ENCODE measurements at regions not wholly inside any gene's neighbourhood (a gene's known extent, or its start where the extent isn't known, plus 50 kb on each side); places are given as distances from the start of the nearest gene placed in this dataset.
"Not testable (repeated sequence)": the region's sequence is repeated elsewhere in the genome, so short reads cannot be mapped to it uniquely, and the experiment has no call there.

DNA sequence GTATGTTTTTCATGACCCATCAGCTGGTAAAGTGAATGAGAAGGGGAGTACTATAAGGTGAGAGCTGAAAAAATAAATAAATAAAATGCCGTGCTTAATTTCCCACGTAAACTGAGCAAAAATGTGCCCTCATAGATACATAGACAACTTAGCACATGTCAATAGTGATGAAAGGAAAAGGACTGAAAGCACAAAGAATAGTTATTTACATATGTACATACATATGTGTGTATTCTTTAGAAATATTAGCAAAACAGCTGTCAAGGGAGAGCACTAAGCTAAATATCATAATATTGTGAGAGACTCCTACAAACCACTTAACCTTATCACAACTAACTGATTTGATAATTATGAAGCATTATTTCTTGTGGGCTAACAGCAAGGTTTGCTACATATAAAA, 213.6 kb upstream of the FTMT start:
- H3K4me1 Mint-ChIP-seq: peaks cover 10% of the 10 kb centered on the region
- TF ChIP-seq, protein P1, sequence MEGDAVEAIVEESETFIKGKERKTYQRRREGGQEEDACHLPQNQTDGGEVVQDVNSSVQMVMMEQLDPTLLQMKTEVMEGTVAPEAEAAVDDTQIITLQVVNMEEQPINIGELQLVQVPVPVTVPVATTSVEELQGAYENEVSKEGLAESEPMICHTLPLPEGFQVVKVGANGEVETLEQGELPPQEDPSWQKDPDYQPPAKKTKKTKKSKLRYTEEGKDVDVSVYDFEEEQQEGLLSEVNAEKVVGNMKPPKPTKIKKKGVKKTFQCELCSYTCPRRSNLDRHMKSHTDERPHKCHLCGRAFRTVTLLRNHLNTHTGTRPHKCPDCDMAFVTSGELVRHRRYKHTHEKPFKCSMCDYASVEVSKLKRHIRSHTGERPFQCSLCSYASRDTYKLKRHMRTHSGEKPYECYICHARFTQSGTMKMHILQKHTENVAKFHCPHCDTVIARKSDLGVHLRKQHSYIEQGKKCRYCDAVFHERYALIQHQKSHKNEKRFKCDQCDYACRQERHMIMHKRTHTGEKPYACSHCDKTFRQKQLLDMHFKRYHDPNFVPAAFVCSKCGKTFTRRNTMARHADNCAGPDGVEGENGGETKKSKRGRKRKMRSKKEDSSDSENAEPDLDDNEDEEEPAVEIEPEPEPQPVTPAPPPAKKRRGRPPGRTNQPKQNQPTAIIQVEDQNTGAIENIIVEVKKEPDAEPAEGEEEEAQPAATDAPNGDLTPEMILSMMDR (IDR thresholded peaks at IDR 0.05; ENCODE audit: unreplicated experiment): no peak
- peaks cover 16% of the 10 kb centered on the region for H3K9me3 Mint-ChIP-seq
- H3K27ac Mint-ChIP-seq: no peak overlapping the region
- H3K4me3 Mint-ChIP-seq: no peak overlapping the region
- DNase-seq (ENCODE audit: low spot score in 2 of 2, unreplicated experiment in 2 of 2): no peak
- no peaks in the 10 kb centered on the region for H3K36me3 Mint-ChIP-seq
- H3K27me3 Mint-ChIP-seq (ENCODE audit: low read depth): no peaks in the 10 kb centered on the region

DNA sequence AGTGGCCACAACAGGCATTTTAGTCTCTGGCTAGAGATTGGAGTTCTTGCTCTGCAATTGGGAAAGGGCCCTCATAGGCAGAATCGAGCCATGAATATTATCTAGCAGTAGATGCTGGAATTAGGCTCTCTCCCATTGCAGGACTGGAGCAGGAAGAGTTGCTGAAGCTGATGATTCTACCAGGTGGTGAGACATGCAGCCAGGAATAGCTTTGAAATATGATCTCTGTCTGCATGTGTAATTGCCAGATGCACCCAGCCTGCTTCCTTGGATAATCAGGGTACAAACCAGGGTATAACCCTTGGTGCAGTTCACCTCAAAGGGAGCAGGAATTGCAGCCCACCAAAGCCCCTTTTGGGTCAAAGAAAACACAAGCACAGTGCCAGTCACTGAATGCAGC, 211.4 kb upstream of the FTMT start:
- Mint-ChIP-seq H3K4me1 (peaks cover 2% of the 10 kb centered on the region), H3K9me3 (peaks cover 24% of the 10 kb centered on the region), H3K36me3 (no peaks in the 10 kb centered on the region), H3K4me3 (no peak overlapping the region), H3K27ac (no peak overlapping the region), H3K27me3 (ENCODE audit: low read depth) (no peaks in the 10 kb centered on the region)
- TF ChIP-seq, protein P1 (IDR thresholded peaks at IDR 0.05; ENCODE audit: unreplicated experiment): no peak
- DNase-seq (ENCODE audit: low spot score in 2 of 2, unreplicated experiment in 2 of 2): no peak

DNA sequence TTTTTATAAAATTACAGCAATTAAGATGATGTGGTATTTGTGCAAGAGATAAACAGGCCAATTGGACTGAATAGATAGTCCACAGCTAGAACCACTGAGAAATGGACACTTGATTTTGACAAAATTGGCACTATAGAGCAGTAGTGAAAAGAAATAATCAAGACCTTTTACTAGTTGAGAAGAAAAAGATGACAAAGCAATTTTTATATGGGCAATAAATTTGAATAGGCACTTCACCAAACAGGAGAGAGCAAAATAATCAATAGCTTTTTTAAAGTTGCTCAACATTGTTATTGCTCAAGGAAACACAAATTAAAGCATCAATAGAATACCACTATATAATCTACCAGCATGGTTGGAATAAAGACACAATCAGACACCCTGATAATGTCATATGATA, 193.5 kb upstream of the FTMT start:
- TF ChIP-seq, protein P1 (IDR thresholded peaks at IDR 0.05; ENCODE audit: unreplicated experiment): no peak
- Mint-ChIP-seq H3K27ac (no peak overlapping the region), H3K4me3 (no peak overlapping the region), H3K9me3 (peaks cover 26% of the 10 kb centered on the region), H3K27me3 (ENCODE audit: low read depth) (peaks cover 6% of the 10 kb centered on the region), H3K36me3 (no peaks in the 10 kb centered on the region), H3K4me1 (no peaks in the 10 kb centered on the region)
- no peak for DNase-seq (ENCODE audit: low spot score in 2 of 2, unreplicated experiment in 2 of 2)

DNA sequence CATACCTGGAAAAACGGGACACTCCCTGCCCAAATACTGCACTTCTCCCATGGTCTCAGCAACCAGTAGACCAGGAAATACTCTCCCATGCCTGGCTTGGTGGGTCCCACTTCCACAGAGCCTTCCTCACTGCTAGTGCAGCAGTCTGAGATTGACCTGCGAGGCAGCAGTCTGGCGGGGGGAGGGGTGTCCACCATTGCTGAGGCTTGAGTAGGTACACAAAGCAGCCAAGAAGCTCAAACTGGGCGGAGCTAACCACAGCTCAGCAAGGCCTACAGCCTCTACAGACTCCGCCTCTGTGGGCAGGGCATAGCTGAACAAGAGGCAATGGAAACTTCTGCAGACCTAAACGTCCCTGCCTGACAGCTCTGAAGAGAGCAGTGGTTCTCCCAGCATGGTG, 191.5 kb upstream of the FTMT start:
- Mint-ChIP-seq H3K4me1 (no peaks in the 10 kb centered on the region), H3K9me3 (peaks cover 43% of the 10 kb centered on the region), H3K27ac (no peak overlapping the region), H3K4me3 (no peak overlapping the region), H3K27me3 (ENCODE audit: low read depth) (peaks cover 6% of the 10 kb centered on the region), H3K36me3 (peaks cover 2% of the 10 kb centered on the region)
- no peak for DNase-seq (ENCODE audit: low spot score in 2 of 2, unreplicated experiment in 2 of 2)
- TF ChIP-seq, protein P1 (IDR thresholded peaks at IDR 0.05; ENCODE audit: unreplicated experiment): no peak

DNA sequence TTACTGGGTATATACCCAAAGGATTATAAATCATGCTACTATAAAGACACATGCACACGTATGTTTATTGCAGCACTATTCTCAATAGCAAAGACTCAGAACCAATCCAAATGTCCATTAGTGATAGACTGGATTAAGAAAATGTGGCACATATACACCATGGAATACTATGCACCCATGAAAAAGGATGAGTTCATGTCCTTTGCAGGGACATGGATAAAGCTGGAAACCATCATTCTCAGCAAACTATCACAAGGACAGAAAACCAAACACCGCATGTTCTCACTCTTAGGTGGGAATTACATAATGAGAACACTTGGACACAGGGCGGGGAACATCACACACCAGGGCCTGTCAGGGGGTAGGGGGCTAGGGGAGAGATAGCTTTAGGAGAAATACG, 186.1 kb upstream of the FTMT start:
- not testable (repeated sequence) for H3K4me1 Mint-ChIP-seq; DNase-seq (ENCODE audit: low spot score in 2 of 2, unreplicated experiment in 2 of 2); H3K27ac Mint-ChIP-seq; H3K4me3 Mint-ChIP-seq; H3K36me3 Mint-ChIP-seq; H3K27me3 Mint-ChIP-seq (ENCODE audit: low read depth)
- peaks cover 43% of the 10 kb centered on the region for H3K9me3 Mint-ChIP-seq

DNA sequence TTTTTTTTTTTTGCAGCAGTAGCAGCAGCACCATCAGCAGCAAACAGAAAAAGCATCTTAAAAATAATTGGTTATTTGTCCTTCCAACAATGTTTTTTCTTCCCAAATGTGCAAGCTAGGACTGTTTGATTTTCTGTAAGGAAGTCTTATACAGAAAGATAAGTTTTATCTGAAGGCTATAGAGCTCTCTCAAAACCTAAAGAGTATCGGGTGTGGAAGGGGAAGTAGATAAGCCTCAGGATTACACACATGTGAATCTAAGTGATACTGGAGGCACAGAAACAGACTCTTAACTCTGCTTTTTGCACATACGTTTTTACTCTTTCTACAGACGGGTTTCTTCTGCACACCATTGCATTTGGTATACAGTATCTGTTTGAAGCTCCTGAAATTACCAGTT, 184.4 kb upstream of the FTMT start:
- TF ChIP-seq, protein P1 (IDR thresholded peaks at IDR 0.05; ENCODE audit: unreplicated experiment): no peak
- no peak for DNase-seq (ENCODE audit: low spot score in 2 of 2, unreplicated experiment in 2 of 2)
- Mint-ChIP-seq H3K36me3 (peaks cover 2% of the 10 kb centered on the region), H3K4me3 (no peak overlapping the region), H3K27ac (no peak overlapping the region), H3K27me3 (ENCODE audit: low read depth) (peaks cover 4% of the 10 kb centered on the region), H3K9me3 (peaks cover 25% of the 10 kb centered on the region), H3K4me1 (peaks cover 1% of the 10 kb centered on the region)

Data from mesothelial cell of epicardium (in vitro differentiated cells).